SJSA1 (cell line): ENCODE measurements at regions not wholly inside any gene's neighbourhood (a gene's known extent, or its start where the extent isn't known, plus 50 kb on each side); places are given as distances from the start of the nearest gene placed in this dataset.
A peak's percentile ranks its signal among the peaks of the same experiment; 100 is the strongest.
"Not testable (repeated sequence)": the region's sequence is repeated elsewhere in the genome, so short reads cannot be mapped to it uniquely, and the experiment has no call there.

Experiments
- DNase-seq, 2 experiments: peaks; one replicate each; pipeline ENCODE4 v3.0.0-alpha.2; 2015 to 2020; ENCODE audit warnings: low spot score in 2 of 2, low read depth in 1 of 2
- H3K27ac ChIP-seq: fragments of 250-450 bp; sonication (Bioruptor Pico); 2 replicates; pipeline ENCODE4 v1.5.1; 2020; ENCODE audit warnings: mild to moderate bottlenecking, moderate library complexity
- H3K27me3 ChIP-seq: fragments of 250-450 bp; sonication (Bioruptor Pico); replicated peaks from 2 replicates; pipeline ENCODE4 v1.5.1; 2020; ENCODE audit warnings: mild to moderate bottlenecking, moderate library complexity
- H3K36me3 ChIP-seq: fragments of 250-450 bp; sonication (Bioruptor Pico); 2 replicates; pipeline ENCODE4 v1.5.1; 2020; ENCODE audit warnings: mild to moderate bottlenecking
- H3K4me1 ChIP-seq: fragments of 250-450 bp; sonication (Bioruptor Pico); replicated peaks from 2 replicates; pipeline ENCODE4 v1.6.1; 2021; ENCODE audit warnings: mild to moderate bottlenecking
- H3K4me3 ChIP-seq: fragments of 250-450 bp; sonication (Bioruptor Pico); 2 replicates; pipeline ENCODE4 v1.5.1; 2020; ENCODE audit warnings: mild to moderate bottlenecking
- H3K9me3 ChIP-seq: fragments of 250-450 bp; sonication (Bioruptor Pico); replicated peaks from 2 replicates; pipeline ENCODE4 v1.5.1; 2020; ENCODE audit warnings: mild to moderate bottlenecking

GRCh38 chr4:131762234-131762633, 1386.9 kb upstream of the PCDH10 start:
- H3K27ac ChIP-seq, H3K4me1 ChIP-seq, H3K4me3 ChIP-seq, H3K9me3 ChIP-seq, H3K36me3 ChIP-seq, H3K27me3 ChIP-seq: not testable (repeated sequence)
- peak in 1 of 2 experiments; percentile 48 for DNase-seq

- no peaks in the 10 kb centered on the region for H3K36me3 ChIP-seq
- H3K4me1 ChIP-seq = no peaks in the 10 kb centered on the region
- no peaks in the 10 kb centered on the region for H3K27me3 ChIP-seq
- H3K4me3 ChIP-seq = no peak overlapping the region
- no peak for DNase-seq
- no peaks in the 10 kb centered on the region for H3K9me3 ChIP-seq
- H3K27ac ChIP-seq = no peak overlapping the region
Observed at GRCh38 chr4:131764730-131765129, 1384.4 kb upstream of the PCDH10 start.

- H3K4me1 ChIP-seq, H3K4me3 ChIP-seq, H3K27ac ChIP-seq: not testable (repeated sequence)
Observed at GRCh38 chr4:131774382-131774781, 1374.7 kb upstream of the PCDH10 start.

GRCh38 chr4:131810565-131810964, 1338.5 kb upstream of the PCDH10 start:
- not testable (repeated sequence) for H3K4me1 ChIP-seq, H3K27ac ChIP-seq, DNase-seq, H3K27me3 ChIP-seq, H3K9me3 ChIP-seq, H3K36me3 ChIP-seq, H3K4me3 ChIP-seq

More at GRCh38 chr4:131774382-131774781, 1374.7 kb upstream of the PCDH10 start:
- H3K27me3 ChIP-seq, H3K36me3 ChIP-seq, H3K9me3 ChIP-seq: not testable (repeated sequence)
- DNase-seq = peak in 1 of 2 experiments; percentile 37
